ENCODE measurements at regions not wholly inside any gene's neighbourhood (a gene's known extent, or its start where the extent isn't known, plus 50 kb on each side); places are given as distances from the start of the nearest gene placed in this dataset.

DNA sequence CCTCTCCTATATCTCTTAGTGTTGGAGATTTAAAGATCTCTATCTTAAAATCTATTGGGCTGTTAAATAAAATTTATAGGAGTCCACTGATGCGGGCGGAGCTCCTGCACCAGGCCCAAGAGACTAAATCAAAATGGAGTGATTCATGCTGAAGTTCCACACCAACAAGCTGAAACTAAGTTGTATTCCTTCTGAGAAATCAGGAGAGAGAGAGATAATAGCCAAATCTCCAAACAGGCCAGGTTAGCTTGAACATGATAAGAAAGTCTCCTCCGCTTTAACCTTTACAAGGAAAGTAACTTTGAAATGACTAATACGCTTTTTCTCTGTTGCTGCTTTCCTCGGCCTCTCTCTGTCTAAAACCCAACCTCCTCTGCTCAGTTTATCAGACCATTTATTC is 241.9 kb upstream of the NBEA start:
- TF ChIP-seq, protein P1, sequence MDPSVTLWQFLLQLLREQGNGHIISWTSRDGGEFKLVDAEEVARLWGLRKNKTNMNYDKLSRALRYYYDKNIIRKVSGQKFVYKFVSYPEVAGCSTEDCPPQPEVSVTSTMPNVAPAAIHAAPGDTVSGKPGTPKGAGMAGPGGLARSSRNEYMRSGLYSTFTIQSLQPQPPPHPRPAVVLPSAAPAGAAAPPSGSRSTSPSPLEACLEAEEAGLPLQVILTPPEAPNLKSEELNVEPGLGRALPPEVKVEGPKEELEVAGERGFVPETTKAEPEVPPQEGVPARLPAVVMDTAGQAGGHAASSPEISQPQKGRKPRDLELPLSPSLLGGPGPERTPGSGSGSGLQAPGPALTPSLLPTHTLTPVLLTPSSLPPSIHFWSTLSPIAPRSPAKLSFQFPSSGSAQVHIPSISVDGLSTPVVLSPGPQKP (IDR thresholded peaks at IDR 0.05; ENCODE audit: borderline replicate concordance, low read depth, low read length): no peak
- TF ChIP-seq RCOR1 (IDR thresholded peaks at IDR 0.05; ENCODE audit: insufficient replicate concordance, low read length): no peak
- TF ChIP-seq MAZ (IDR thresholded peaks at IDR 0.05; ENCODE audit: borderline replicate concordance, low read depth, low read length): no peak
- TF ChIP-seq CHD1 (IDR thresholded peaks at IDR 0.05; ENCODE audit: low read depth, low read length): no peak
- TF ChIP-seq MXI1 (IDR thresholded peaks at IDR 0.05; ENCODE audit: borderline replicate concordance, low read depth, low read length): no peak
- no peak for TF ChIP-seq RAD21 (IDR thresholded peaks at IDR 0.05; ENCODE audit: low read length)
- TF ChIP-seq NFE2L2 (IDR thresholded peaks at IDR 0.05; ENCODE audit: low read depth, low read length): no peak
- TF ChIP-seq SMC3 (IDR thresholded peaks at IDR 0.05; ENCODE audit: low read depth, low read length): no peak
- TF ChIP-seq RFX5 (IDR thresholded peaks at IDR 0.05; ENCODE audit: low read depth, low read length): no peak
- TF ChIP-seq CEBPB (IDR thresholded peaks at IDR 0.05; ENCODE audit: low read depth, low read length): no peak
- TF ChIP-seq, protein P2, sequence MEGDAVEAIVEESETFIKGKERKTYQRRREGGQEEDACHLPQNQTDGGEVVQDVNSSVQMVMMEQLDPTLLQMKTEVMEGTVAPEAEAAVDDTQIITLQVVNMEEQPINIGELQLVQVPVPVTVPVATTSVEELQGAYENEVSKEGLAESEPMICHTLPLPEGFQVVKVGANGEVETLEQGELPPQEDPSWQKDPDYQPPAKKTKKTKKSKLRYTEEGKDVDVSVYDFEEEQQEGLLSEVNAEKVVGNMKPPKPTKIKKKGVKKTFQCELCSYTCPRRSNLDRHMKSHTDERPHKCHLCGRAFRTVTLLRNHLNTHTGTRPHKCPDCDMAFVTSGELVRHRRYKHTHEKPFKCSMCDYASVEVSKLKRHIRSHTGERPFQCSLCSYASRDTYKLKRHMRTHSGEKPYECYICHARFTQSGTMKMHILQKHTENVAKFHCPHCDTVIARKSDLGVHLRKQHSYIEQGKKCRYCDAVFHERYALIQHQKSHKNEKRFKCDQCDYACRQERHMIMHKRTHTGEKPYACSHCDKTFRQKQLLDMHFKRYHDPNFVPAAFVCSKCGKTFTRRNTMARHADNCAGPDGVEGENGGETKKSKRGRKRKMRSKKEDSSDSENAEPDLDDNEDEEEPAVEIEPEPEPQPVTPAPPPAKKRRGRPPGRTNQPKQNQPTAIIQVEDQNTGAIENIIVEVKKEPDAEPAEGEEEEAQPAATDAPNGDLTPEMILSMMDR (conservative IDR thresholded peaks at IDR 0.05; ENCODE audit: low read depth, low read length): no peak

More for the DNA sequence above, 241.9 kb upstream of the NBEA start:
- H3K4ac ChIP-seq (ENCODE audit: low read depth, low read length): no peak overlapping the region
- H4K8ac ChIP-seq (ENCODE audit: low read depth in 2 of 2, low read length in 2 of 2): no peak overlapping the region
- dilution Hi-C loops (cut with HindIII; ENCODE audit: low sequenced_read_pairs, unreplicated experiment): no loop called here
- POLR2A ChIA-PET (ENCODE audit: unreplicated experiment): no interaction called here
- no peaks in the 10 kb centered on the region for H3K79me1 ChIP-seq (ENCODE audit: low read depth in 1 of 2, low read length in 2 of 2)
- no CpG with 5 or more reads among the region's 5 CpGs for WGBS, 2 experiments (ENCODE audit: extremely low coverage in 2 of 2, insufficient read length in 1 of 2)
- H4K5ac ChIP-seq (ENCODE audit: low read depth, low read length): no peak overlapping the region
- H2AK9ac ChIP-seq (replicated peaks; ENCODE audit: low read depth, low read length, poor library complexity): no peak overlapping the region
- in situ Hi-C loops (cut with MboI; ENCODE audit: low sequenced_read_pairs): no loop called here
- no peaks in the 10 kb centered on the region for H3K27me3 ChIP-seq (ENCODE audit: control insufficient read depth, insufficient read depth, low read length)
- no TSS peak for BruUV-seq (replicated peaks)
- no peak for DNase-seq
- ATAC-seq (ENCODE audit: low read depth): no peak
- no peaks in the 10 kb centered on the region for H3K36me3 ChIP-seq (ENCODE audit: control insufficient read depth, insufficient read depth, low read length)
- H2AFZ ChIP-seq (replicated peaks; ENCODE audit: low read length, poor library complexity): no peak overlapping the region
- no peaks in the 10 kb centered on the region for H4K20me1 ChIP-seq (ENCODE audit: insufficient read depth, low read length)
- no peak overlapping the region for H2BK20ac ChIP-seq (ENCODE audit: low read depth, low read length)
- no peak overlapping the region for H2BK15ac ChIP-seq (ENCODE audit: low read depth, low read length)
- H3K9me3 ChIP-seq (ENCODE audit: control insufficient read depth, insufficient read depth, low read length): no peaks in the 10 kb centered on the region; the same call in 1 of the 2 replicates
- no peak overlapping the region for H3K56ac ChIP-seq (ENCODE audit: extremely low read depth, insufficient read depth, low read length)
- no peak overlapping the region for H3K18ac ChIP-seq (ENCODE audit: low read depth, low read length)
- CTCF ChIA-PET: no interaction called here
- no peak overlapping the region for H3K9ac ChIP-seq (ENCODE audit: low read depth, low read length)
- no peak overlapping the region for H3K23ac ChIP-seq (ENCODE audit: low read depth, low read length)
- no peak overlapping the region for H4K91ac ChIP-seq (ENCODE audit: insufficient read depth, low read depth, low read length)
- no peak overlapping the region for H3K27ac ChIP-seq (ENCODE audit: insufficient read depth, low read length)
- H3K4me2 ChIP-seq (ENCODE audit: low read depth, low read length): no peak overlapping the region
- intact Hi-C loops (cut with micrococcal nuclease): no loop called here
- no peak overlapping the region for H2BK5ac ChIP-seq (ENCODE audit: low read depth, low read length, poor library complexity, severe bottlenecking)
- no peaks in the 10 kb centered on the region for H3K4me1 ChIP-seq (ENCODE audit: control insufficient read depth, insufficient read depth, low read length)
- H2BK120ac ChIP-seq (ENCODE audit: low read depth, low read length): no peak overlapping the region
- H3K14ac ChIP-seq (replicated peaks; ENCODE audit: low read depth, low read length): no peak overlapping the region
- no peak overlapping the region for H2AK5ac ChIP-seq (ENCODE audit: low read depth, low read length)
- no peaks in the 10 kb centered on the region for H3K9me1 ChIP-seq (ENCODE audit: insufficient read depth, low read length)
- no peak overlapping the region for H3K4me3 ChIP-seq (ENCODE audit: insufficient read depth, low read depth, low read length)

Measured in IMR-90 (cell line).